ENCODE measurements at regions not wholly inside any gene's neighbourhood (a gene's known extent, or its start where the extent isn't known, plus 50 kb on each side); places are given as distances from the start of the nearest gene placed in this dataset.

DNA sequence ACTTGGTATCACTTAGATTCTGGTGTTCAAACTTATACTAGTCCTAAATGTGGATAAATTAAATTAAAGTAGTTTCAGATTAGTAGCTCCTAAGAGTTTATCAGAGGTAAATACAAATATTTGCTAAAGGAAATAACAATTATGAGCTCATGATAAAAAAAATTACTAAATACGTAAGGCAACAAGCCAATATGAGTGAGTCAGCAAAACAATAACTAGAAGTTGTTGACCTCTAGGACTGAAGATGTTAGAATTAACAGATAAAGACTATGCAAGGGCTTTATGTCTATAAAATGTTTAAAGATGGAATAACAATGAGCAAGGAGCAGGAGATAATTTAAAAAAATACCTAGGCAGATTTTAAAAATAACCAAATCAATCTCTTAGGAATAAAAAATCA lies 195.8 kb downstream of the CLCN4 start:
- TF ChIP-seq, protein P1, sequence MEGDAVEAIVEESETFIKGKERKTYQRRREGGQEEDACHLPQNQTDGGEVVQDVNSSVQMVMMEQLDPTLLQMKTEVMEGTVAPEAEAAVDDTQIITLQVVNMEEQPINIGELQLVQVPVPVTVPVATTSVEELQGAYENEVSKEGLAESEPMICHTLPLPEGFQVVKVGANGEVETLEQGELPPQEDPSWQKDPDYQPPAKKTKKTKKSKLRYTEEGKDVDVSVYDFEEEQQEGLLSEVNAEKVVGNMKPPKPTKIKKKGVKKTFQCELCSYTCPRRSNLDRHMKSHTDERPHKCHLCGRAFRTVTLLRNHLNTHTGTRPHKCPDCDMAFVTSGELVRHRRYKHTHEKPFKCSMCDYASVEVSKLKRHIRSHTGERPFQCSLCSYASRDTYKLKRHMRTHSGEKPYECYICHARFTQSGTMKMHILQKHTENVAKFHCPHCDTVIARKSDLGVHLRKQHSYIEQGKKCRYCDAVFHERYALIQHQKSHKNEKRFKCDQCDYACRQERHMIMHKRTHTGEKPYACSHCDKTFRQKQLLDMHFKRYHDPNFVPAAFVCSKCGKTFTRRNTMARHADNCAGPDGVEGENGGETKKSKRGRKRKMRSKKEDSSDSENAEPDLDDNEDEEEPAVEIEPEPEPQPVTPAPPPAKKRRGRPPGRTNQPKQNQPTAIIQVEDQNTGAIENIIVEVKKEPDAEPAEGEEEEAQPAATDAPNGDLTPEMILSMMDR (IDR thresholded peaks at IDR 0.05) = no peak
- TF ChIP-seq POLR2AphosphoS5 (IDR thresholded peaks at IDR 0.05; ENCODE audit: low read depth, low read length) (no peak), TCF7L2 (IDR thresholded peaks at IDR 0.05; ENCODE audit: low read depth, low read length) (no peak), SIN3A (IDR thresholded peaks at IDR 0.05; ENCODE audit: borderline replicate concordance, insufficient read depth, low read depth, low read length) (no peak)
- TF ChIP-seq, protein P2, sequence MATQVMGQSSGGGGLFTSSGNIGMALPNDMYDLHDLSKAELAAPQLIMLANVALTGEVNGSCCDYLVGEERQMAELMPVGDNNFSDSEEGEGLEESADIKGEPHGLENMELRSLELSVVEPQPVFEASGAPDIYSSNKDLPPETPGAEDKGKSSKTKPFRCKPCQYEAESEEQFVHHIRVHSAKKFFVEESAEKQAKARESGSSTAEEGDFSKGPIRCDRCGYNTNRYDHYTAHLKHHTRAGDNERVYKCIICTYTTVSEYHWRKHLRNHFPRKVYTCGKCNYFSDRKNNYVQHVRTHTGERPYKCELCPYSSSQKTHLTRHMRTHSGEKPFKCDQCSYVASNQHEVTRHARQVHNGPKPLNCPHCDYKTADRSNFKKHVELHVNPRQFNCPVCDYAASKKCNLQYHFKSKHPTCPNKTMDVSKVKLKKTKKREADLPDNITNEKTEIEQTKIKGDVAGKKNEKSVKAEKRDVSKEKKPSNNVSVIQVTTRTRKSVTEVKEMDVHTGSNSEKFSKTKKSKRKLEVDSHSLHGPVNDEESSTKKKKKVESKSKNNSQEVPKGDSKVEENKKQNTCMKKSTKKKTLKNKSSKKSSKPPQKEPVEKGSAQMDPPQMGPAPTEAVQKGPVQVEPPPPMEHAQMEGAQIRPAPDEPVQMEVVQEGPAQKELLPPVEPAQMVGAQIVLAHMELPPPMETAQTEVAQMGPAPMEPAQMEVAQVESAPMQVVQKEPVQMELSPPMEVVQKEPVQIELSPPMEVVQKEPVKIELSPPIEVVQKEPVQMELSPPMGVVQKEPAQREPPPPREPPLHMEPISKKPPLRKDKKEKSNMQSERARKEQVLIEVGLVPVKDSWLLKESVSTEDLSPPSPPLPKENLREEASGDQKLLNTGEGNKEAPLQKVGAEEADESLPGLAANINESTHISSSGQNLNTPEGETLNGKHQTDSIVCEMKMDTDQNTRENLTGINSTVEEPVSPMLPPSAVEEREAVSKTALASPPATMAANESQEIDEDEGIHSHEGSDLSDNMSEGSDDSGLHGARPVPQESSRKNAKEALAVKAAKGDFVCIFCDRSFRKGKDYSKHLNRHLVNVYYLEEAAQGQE (IDR thresholded peaks at IDR 0.05; ENCODE audit: insufficient read depth in 1 of 2, low read depth in 2 of 2, low read length in 1 of 2) = no peak
